Spleen (tissue), 7 donors: ENCODE measurements at regions not wholly inside any gene's neighbourhood (a gene's known extent, or its start where the extent isn't known, plus 50 kb on each side); places are given as distances from the start of the nearest gene placed in this dataset.

Source experiments
- POLR2A ChIP-seq, 3 donors: fragments of 450-650 bp; IDR thresholded peaks; one replicate each; pipeline ENCODE4 v1.5.1; 2017; ENCODE audit warnings: antibody characterized with exemption in 3 of 3, mild to moderate bottlenecking in 1 of 3
- TF ChIP-seq, protein P1 (sequence below), 11 experiments: fragments of 200-600 bp in 7 of 11; fragments of 450-650 bp in 4 of 11; sonication (generic) in 4 of 11; IDR thresholded peaks in 8 of 11; conservative IDR thresholded peaks in 3 of 11; 1 replicate in 7 of 11; 2 replicates in 4 of 11; pipeline versions ENCODE4 v1.4.0 to v1.8.0; 2016 to 2021; ENCODE audit warnings: antibody characterized with exemption in 11 of 11, inconsistent platforms in 4 of 11, mild to moderate bottlenecking in 1 of 11
- donor health status: DM: no; HTN: no; CAD: no; lungs with moderate emphysema.
- donor health status: DM: no; HTN: no; CAD: no.
- donor health status: DM: no; HTN: no; CAD: no.

- TF ChIP-seq POLR2A (IDR thresholded peaks at IDR 0.05): no peak
- TF ChIP-seq, protein P1, sequence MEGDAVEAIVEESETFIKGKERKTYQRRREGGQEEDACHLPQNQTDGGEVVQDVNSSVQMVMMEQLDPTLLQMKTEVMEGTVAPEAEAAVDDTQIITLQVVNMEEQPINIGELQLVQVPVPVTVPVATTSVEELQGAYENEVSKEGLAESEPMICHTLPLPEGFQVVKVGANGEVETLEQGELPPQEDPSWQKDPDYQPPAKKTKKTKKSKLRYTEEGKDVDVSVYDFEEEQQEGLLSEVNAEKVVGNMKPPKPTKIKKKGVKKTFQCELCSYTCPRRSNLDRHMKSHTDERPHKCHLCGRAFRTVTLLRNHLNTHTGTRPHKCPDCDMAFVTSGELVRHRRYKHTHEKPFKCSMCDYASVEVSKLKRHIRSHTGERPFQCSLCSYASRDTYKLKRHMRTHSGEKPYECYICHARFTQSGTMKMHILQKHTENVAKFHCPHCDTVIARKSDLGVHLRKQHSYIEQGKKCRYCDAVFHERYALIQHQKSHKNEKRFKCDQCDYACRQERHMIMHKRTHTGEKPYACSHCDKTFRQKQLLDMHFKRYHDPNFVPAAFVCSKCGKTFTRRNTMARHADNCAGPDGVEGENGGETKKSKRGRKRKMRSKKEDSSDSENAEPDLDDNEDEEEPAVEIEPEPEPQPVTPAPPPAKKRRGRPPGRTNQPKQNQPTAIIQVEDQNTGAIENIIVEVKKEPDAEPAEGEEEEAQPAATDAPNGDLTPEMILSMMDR (IDR thresholded peaks at IDR 0.05 in 8 of 11, conservative IDR thresholded peaks at IDR 0.05 in 3 of 11): no peak
Observed at GRCh38 chr2:128644156-128644555, 325.5 kb upstream of the HS6ST1 start.
